ENCODE measurements at regions not wholly inside any gene's neighbourhood (a gene's known extent, or its start where the extent isn't known, plus 50 kb on each side); places are given as distances from the start of the nearest gene placed in this dataset.

- H3K36me3 ChIP-seq (ENCODE audit: control insufficient read depth in 4 of 4, insufficient read depth in 4 of 4, low read length in 4 of 4): no peaks in the 10 kb centered on the region
- H3K9ac ChIP-seq (ENCODE audit: insufficient read depth in 1 of 2, low read length in 2 of 2): no peak overlapping the region
- DNase-seq (no peak), ATAC-seq (ENCODE audit: insufficient read depth, low FRiP score) (no peak)
- TF ChIP-seq, protein P1, sequence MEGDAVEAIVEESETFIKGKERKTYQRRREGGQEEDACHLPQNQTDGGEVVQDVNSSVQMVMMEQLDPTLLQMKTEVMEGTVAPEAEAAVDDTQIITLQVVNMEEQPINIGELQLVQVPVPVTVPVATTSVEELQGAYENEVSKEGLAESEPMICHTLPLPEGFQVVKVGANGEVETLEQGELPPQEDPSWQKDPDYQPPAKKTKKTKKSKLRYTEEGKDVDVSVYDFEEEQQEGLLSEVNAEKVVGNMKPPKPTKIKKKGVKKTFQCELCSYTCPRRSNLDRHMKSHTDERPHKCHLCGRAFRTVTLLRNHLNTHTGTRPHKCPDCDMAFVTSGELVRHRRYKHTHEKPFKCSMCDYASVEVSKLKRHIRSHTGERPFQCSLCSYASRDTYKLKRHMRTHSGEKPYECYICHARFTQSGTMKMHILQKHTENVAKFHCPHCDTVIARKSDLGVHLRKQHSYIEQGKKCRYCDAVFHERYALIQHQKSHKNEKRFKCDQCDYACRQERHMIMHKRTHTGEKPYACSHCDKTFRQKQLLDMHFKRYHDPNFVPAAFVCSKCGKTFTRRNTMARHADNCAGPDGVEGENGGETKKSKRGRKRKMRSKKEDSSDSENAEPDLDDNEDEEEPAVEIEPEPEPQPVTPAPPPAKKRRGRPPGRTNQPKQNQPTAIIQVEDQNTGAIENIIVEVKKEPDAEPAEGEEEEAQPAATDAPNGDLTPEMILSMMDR (IDR thresholded peaks at IDR 0.05; ENCODE audit: control extremely low read depth, extremely low read depth): no peak
- no peak overlapping the region for H3K27ac ChIP-seq (ENCODE audit: low read depth in 1 of 2, low read length in 1 of 2)
- H3K9me3 ChIP-seq (ENCODE audit: control insufficient read depth in 4 of 4, insufficient read depth in 3 of 4, low read length in 3 of 4): peaks cover 0 to 2% (median 0%) of the 10 kb centered on the region in 4 donors
- H3K4me3 ChIP-seq: no peak overlapping the region
- WGBS, 2 donors: 36 to 67% methylated on average over 2 of the region's 2 CpGs
- H3K4me1 ChIP-seq (ENCODE audit: control insufficient read depth in 5 of 5, insufficient read depth in 5 of 5, low read length in 5 of 5): no peaks in the 10 kb centered on the region
- H3K27me3 ChIP-seq (ENCODE audit: control insufficient read depth in 3 of 3, insufficient read depth in 3 of 3, low read length in 2 of 3): no peaks in the 10 kb centered on the region
Measured at GRCh38 chr6:23983735-23984134, 142.3 kb upstream of the NRSN1 start.

- Histone ChIP-seq H3K9ac (ENCODE audit: insufficient read depth in 1 of 2, low read length in 2 of 2) (no peak overlapping the region), H3K4me1 (ENCODE audit: control insufficient read depth in 5 of 5, insufficient read depth in 5 of 5, low read length in 5 of 5) (no peaks in the 10 kb centered on the region), H3K27ac (ENCODE audit: low read depth in 1 of 2, low read length in 1 of 2) (no peak overlapping the region), H3K36me3 (ENCODE audit: control insufficient read depth in 4 of 4, insufficient read depth in 4 of 4, low read length in 4 of 4) (no peaks in the 10 kb centered on the region), H3K9me3 (ENCODE audit: control insufficient read depth in 4 of 4, insufficient read depth in 3 of 4, low read length in 3 of 4) (peaks cover 0 to 2% (median 0%) of the 10 kb centered on the region in 4 donors), H3K27me3 (ENCODE audit: control insufficient read depth in 3 of 3, insufficient read depth in 3 of 3, low read length in 2 of 3) (no peaks in the 10 kb centered on the region), H3K4me3 (no peak overlapping the region)
- TF ChIP-seq, protein P1 (IDR thresholded peaks at IDR 0.05; ENCODE audit: control extremely low read depth, extremely low read depth): no peak
- DNase-seq: no peak
- 97 to 98% methylated on average over 4 of the region's 4 CpGs for WGBS, 2 donors
- no peak for ATAC-seq (ENCODE audit: insufficient read depth, low FRiP score)
Measured at GRCh38 chr6:23985015-23985414, 141.0 kb upstream of the NRSN1 start.

DNA sequence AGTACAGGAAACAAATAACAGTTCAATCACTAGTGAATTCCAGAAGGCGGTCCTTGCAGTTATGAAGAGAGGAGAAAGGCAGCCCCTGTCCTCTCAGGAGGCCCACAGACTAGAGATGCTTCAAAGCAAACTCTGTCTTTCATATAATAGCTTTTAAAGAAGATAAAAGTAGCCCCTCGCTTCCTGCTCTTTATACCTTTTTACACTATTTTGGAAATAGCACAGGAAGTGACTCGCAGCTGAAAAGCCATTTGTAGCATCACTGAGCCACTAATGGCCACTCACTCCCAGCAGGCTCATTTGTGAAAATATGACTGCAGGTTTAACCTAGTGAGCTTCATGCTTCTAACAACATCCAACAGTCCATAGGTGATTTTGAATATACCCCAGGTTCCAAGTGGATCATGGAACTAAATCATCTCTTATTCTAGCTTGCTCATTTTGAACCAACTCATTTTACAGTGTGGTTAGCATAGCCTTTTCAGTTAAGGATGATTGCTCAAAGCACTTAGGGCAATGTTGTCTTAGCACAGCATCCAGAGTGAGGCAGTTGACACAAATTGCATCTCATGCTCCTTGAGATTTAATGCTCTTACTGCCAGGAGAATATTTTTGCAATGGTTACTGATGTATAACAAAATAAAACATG, 136.0 kb upstream of the NRSN1 start:
- DNase-seq (no peak), ATAC-seq (ENCODE audit: insufficient read depth, low FRiP score) (no peak)
- Histone ChIP-seq H3K9ac (ENCODE audit: insufficient read depth in 1 of 2, low read length in 2 of 2) (no peak overlapping the region), H3K36me3 (ENCODE audit: control insufficient read depth in 4 of 4, insufficient read depth in 4 of 4, low read length in 4 of 4) (no peaks in the 10 kb centered on the region), H3K27ac (ENCODE audit: low read depth in 1 of 2, low read length in 1 of 2) (no peak overlapping the region), H3K9me3 (ENCODE audit: control insufficient read depth in 4 of 4, insufficient read depth in 3 of 4, low read length in 3 of 4) (peaks cover 0 to 2% (median 0%) of the 10 kb centered on the region in 4 donors), H3K4me1 (ENCODE audit: control insufficient read depth in 5 of 5, insufficient read depth in 5 of 5, low read length in 5 of 5) (no peaks in the 10 kb centered on the region), H3K27me3 (ENCODE audit: control insufficient read depth in 3 of 3, insufficient read depth in 3 of 3, low read length in 2 of 3) (no peaks in the 10 kb centered on the region), H3K4me3 (no peak overlapping the region)
- 76 to 85% methylated on average over 3 of the region's 3 CpGs for WGBS, 2 donors
- TF ChIP-seq, protein P1 (IDR thresholded peaks at IDR 0.05; ENCODE audit: control extremely low read depth, extremely low read depth): no peak

DNA sequence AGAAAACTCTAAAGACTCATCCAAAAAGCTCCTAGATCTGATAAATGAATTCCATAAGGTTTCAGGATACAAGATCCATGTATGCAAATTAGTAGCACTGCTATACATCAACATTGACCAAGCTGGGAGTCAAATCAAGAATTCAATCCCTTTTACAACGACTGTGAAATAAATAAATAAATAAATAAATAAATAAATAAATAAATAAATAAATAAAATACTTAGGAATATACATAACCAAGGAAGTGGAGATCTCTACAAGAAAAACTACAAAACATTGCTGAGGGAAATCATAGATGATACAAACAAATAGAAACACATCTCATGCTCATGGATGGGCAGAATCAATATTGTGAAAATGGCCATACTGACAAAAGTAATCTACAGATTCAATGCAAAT, 132.0 kb upstream of the NRSN1 start:
- Histone ChIP-seq H3K9ac (ENCODE audit: insufficient read depth in 1 of 2, low read length in 2 of 2) (no peak overlapping the region), H3K9me3 (ENCODE audit: control insufficient read depth in 4 of 4, insufficient read depth in 3 of 4, low read length in 3 of 4) (no peaks in the 10 kb centered on the region), H3K27ac (ENCODE audit: low read depth in 1 of 2, low read length in 1 of 2) (no peak overlapping the region), H3K36me3 (ENCODE audit: control insufficient read depth in 4 of 4, insufficient read depth in 4 of 4, low read length in 4 of 4) (no peaks in the 10 kb centered on the region), H3K4me3 (no peak overlapping the region), H3K4me1 (ENCODE audit: control insufficient read depth in 5 of 5, insufficient read depth in 5 of 5, low read length in 5 of 5) (no peaks in the 10 kb centered on the region), H3K27me3 (ENCODE audit: control insufficient read depth in 3 of 3, insufficient read depth in 3 of 3, low read length in 2 of 3) (no peaks in the 10 kb centered on the region)
- DNase-seq (no peak), ATAC-seq (ENCODE audit: insufficient read depth, low FRiP score) (no peak)
- TF ChIP-seq, protein P1 (IDR thresholded peaks at IDR 0.05; ENCODE audit: control extremely low read depth, extremely low read depth): no peak
- 78 to 90% methylated on average over 1 of the region's 1 CpG for WGBS, 2 donors

Data from lung (tissue), 11 donors.